Activated T-cell treated with anti-CD3 and anti-CD28 coated beads for 4 hours (primary cell): ENCODE measurements at regions not wholly inside any gene's neighbourhood (a gene's known extent, or its start where the extent isn't known, plus 50 kb on each side); places are given as distances from the start of the nearest gene placed in this dataset.

ENCODE experiments used
- DNase-seq: peaks from one replicate; pipeline ENCODE4 v3.0.0-alpha.2; 2020

GRCh38 chr7:121488111-121488650, 92.1 kb upstream of the FAM3C start:
- no peak for DNase-seq

DNA sequence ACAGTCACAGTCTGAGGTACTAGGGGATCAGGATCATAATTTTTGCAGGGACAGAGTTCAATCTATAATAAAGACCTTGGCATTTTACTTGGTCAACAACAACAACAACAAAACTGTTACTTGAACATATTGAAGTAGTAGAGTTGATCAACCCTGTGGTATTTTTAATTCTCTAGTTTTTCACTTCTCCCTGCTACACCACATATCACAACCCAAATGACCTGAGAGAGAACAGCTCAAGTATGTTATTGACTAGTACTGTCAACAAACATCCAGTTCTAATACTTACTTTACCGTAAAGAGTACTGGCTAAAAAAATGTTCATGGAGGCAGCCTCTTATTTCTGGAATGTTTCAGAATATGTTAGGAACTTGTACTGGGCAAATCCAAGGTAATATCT, 90.5 kb upstream of the FAM3C start:
- no peak for DNase-seq

DNA sequence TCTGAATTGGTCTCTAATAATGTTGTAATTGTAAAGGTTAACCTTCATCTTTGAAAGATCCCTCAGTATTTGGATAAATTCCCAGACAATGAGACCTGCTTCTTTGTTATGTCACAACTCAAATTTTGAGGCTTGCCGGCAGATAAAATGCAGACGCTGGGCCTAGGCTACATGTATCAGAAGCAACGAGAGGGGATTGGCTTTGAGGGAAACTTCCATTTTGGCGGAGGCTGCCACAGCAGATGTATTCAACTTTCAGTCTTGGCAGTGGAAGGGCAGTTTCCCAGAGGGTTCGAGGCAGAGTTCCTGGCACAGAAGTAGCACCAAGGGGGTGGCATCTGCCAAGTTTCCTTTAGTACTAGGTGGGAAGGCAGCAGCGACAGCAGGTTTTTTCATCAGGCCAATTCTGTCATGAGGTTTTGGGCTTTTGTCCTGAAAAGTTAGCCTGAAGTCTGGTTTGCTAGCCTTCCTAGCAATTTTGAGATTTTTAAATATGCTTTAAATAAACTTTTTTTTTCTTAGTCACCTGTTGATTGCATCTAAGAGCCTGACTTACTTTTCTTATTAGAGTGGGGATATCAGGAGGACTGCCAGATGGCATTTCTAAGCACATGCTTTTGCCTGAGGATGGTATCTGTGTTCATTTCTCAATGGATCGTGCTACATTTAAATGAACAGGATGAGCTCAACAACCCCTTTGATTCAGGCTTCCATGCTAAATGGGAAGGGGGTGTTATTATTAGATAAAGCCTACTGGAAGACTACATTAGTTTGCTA, 89.5 kb upstream of the FAM3C start:
- no peak for DNase-seq

DNA sequence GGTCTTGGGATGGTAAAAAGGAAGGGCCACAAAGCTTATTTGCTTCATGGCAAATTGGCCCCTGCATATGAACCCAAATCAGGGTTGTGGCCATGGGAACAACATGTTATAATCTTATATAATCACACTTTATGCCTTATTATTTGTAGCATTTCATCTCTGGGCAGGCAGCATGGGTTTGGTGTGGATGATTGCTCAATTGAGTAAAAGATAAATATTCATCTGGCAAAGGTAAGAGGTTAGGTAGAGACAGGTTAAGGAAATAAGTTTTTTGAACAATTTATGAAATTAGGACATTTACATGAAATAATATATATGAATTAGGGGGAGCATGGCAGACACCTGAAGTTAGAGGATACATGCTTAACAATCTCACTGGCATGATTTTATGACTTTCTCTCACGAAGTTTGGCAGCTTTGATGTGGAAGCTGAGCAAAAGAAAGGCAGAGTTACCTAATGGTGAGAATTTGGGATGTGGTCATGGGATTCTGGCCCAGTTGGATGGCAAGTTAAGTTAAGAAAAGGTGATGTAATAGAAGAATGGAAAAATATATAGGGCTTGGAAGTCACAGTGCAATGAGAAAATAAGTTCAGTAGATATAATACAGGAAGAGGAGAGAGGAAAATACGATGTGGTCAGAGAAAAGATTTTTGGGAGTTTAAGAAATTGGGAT, 88.1 kb upstream of the FAM3C start:
- no peak for DNase-seq

GRCh38 chr7:121480566-121481335, 84.6 kb upstream of the FAM3C start:
- no peak for DNase-seq

- DNase-seq: no peak
These were observed 84.0 kb upstream of the FAM3C start for GRCh38 chr7:121480058-121480457.

DNA sequence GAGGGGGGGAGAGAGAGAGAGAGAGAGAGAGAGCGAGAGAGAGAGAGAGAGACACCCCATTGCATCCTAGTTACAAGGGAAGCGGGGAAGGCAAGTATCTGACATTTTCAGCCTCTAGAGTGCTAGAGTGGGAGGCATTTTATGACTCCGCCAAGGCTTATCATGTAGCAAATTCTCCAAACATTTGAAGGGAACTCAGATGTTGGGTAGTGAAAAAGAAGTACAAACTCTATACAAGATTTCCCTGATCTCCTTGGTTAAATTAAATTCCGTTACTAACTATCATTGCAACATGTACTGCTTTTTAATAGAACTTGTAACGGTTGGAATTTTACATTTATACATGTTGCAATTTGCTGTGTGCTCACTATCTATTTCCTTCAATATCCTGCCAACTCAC, 83.4 kb upstream of the FAM3C start:
- no peak for DNase-seq

DNA sequence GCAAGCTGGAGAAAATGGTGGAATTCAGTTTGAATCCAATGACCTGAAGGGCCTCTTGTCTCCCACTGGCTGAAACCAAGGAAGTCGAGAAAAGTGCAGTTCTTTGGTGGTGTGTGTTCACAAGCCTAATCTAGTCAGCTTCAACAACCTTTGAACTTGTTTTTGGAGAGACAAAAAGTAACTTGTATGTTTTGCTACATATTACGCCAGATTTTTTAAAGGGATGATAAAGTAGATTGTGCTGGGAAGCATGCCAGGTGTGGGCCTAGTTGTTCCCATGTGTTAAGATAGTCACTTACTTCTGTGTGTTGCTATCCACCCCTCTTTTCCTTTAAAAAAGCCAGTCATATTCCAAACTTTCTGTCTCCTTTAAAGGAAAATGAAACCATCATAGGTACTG, 79.7 kb upstream of the FAM3C start:
- DNase-seq: no peak

GRCh38 chr7:121474301-121474673, 78.2 kb upstream of the FAM3C start:
- DNase-seq: no peak

GRCh38 chr7:121473645-121474300, 77.7 kb upstream of the FAM3C start:
- no peak for DNase-seq

DNA sequence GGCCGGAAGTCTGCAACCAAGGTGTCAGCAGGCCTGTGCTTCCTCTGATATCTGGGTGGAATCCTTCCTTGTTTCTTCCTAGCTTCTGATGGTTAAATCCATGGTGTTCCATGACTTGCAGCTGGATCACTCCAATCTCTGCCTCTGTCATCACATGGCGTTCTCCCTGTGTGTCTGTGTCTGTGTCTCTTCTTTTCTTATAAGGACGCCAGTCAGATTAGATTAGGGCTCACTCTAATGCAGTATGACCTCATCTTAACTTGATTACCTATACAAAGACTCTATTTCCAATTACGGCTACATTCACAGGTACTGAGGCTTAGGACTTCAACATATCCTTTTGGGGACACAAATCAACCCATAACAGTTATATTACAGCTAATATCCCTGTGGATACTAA, 70.3 kb upstream of the FAM3C start:
- DNase-seq: no peak

DNA sequence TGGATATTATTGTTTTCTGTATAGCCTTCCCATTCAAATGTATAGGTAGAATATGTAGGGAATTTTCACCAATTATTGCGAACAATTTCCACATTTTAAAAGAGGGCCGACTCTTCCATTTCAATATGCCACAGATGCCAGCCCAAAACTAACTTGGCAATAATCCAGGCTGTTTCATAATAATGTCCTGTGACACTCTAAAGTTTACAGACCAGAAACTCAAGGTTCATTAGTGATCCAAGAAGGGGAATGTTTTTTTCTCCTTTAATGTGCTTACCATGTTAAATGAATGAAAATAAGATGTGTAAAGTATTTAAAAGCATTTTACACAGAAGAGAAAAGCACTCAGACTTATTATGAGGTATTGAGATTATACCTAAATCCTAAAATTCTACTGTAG, 63.0 kb upstream of the FAM3C start:
- DNase-seq: no peak

DNA sequence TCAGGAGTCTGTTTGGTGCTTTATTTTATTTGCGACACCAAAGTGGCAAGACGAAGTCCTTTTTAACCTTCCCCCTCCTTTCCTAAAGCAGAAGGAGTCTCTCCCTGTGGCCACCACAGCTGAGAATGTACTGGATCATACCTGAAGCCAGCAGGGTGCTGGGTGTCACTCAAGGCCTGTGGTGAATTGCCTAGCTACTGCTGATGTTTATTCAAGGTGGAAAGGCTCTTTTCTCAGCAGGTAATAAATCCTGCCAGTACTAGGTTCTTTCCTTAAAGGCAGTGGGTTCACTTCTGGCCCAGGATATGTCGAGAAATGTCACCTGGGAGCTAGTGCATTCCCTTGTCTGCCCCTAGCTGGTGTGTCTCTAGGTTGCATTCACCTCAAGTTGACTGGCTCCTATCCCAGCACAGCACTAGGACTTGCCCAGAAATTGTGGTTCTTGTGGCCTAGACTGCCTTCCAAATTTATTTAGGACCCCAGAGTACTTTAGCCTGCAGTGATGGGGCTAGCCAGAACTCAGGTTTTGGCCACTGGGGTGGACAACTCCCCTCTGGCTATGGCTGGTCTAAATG, 60.8 kb upstream of the FAM3C start:
- no peak for DNase-seq

DNA sequence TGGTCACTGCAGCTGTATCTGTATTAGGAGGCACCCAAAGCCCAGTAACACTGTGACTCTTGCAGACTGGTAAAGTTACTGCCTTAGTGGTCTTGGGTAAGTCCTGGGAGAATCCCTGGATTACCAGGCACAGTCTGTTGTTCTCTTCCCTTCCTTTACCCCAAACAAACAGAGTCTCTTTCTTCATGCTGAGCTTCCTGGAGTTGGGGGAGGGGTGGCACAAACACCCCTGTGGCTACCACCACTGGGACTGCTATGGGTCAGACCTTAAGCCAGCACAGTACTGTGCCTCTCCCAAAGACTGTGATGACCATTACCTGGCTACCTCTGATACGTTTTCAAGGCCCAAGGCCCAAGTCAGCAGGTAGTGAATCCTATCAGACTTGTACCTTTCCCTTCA, 59.9 kb upstream of the FAM3C start:
- DNase-seq: no peak

DNA sequence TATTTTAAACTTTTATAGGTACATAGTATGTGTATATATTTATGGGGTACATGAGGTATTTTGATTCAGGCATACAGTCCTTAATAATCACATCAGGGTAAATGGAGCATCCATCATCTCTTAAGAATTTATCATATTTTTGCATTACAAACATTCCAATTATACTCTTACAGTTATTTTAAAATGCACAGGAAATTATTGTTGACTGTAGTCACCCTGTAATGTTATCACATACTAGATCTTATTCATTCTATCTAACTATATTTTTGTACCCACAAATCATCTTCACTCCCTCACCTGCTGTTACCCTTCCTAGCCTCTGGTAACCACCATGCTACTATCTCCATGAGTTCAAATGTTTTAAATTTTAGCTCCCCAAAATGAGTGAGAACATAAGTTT, 56.3 kb upstream of the FAM3C start:
- no peak for DNase-seq

DNA sequence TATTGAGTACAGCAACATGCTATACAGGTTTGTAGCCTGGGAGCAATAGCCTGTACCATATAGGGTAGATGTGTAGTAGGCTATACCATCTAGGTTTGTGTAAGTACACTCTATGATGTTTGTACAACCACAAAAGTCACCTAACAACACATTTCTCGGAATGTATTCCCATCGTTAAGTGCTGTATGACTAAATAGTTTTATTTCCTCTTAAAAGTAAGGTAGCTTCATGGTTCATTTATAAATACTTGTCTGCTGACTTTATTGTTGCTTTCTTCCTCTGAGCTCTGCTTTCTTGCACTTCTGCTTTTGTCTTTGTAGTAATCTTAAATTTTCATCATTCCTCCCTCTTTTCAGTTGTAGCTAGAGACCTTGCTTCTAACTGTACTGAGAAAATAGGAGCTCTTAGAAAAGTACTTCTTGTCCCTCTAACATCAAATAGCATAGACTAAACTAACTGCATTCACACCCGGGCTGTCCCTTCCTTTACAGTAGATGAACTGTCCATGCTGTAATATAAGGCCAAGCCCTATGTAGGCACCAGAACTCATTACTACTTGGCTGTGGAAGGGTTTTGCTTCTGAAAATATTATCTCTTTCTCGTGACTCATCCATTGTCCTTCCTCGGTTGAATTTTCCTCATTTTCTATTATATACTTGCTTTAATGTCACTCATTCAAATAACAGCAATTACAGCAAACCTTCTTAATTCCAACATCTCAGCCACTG, 55.4 kb upstream of the FAM3C start:
- DNase-seq: no peak

DNA sequence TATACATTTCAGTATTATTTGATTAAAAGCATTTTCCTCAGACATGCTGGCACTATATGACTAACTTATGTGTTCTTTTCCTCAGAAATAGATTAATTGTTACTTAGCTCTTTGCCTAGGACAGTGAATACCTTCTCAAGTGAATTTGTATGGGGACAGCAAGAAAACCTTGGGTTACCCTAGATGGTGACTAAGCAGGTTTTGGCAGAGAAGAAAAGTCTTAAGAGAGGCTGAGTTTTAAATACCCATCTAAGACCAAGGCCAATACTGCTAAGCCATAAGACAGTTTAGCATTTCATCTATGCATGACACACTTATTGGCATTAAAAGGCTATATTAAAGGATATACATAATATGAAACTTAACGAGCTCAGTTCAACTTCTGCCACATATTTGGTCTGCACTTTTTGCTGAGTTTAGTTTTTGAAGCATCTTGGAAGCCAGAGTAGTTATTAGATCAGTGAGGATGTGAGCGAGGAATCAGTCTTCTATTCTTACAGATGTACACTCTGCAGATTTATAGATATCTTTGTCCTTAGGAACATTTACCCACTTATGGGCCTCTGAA, 54.6 kb upstream of the FAM3C start:
- DNase-seq: no peak

GRCh38 chr7:121449735-121450240, 53.7 kb upstream of the FAM3C start:
- DNase-seq: no peak

- no peak for DNase-seq
These were observed 53.2 kb upstream of the FAM3C start for GRCh38 chr7:121449329-121449728.

GRCh38 chr7:121448429-121448828, 52.3 kb upstream of the FAM3C start:
- DNase-seq: no peak

DNA sequence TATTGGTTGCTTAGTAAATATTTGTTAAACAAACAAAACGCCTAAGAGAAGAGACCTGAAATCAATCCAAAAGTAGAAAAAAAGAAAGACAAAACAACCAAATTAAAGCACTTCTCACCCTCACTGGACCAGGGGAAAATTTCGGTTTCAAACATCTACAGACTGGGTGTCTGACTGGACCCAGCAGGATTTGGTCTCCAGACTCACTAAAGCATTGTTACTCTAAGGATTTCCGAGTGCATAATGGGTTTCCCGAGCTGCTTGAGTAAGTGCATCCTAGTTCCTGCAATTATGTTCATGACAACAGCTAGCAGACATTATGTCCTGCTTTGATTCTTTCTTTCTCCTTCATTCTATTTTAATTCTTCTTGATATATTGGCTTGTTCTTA, 51.8 kb upstream of the FAM3C start:
- DNase-seq: no peak
